HCT116 (cell line): ENCODE measurements at regions not wholly inside any gene's neighbourhood (a gene's known extent, or its start where the extent isn't known, plus 50 kb on each side); places are given as distances from the start of the nearest gene placed in this dataset.

ENCODE experiments used
- ATAC-seq: fragments of 200-7000 bp; cut with Tn5 transposase; 2 replicates; pipeline ENCODE4 v1.9.1; 2020; ENCODE audit warnings: mild to moderate bottlenecking, moderate library complexity
- BruUV-seq: library from RNA; stranded (reverse); fragments of 400-500 nt; replicated peaks from 2 replicates; lab custom pipeline; 2021; lab: Mats Ljungman, UMichigan
- CTCF ChIA-PET: fragments of 300-600 bp; sonication (Branson Sonifier 250); formaldehyde crosslinking; loops from one replicate; lab custom pipeline; 2021; ENCODE audit warnings: antibody characterized with exemption; lab: Charles Lee
- POLR2A ChIA-PET: fragments of 300-600, 350-600 bp; sonication (Branson Sonifier 250); formaldehyde crosslinking; loops from one replicate; lab custom pipeline; 2021; ENCODE audit warnings: antibody characterized with exemption; lab: Charles Lee
- RAD21 ChIA-PET, 2 experiments: fragments of 300-600 bp; sonication (Branson Sonifier 250); formaldehyde crosslinking; loops; one replicate each; lab custom pipeline; 2023; ENCODE audit warnings: low total read pairs in 2 of 2; ENCODE audit not compliant: uncharacterized antibody in 2 of 2, unreplicated experiment in 2 of 2, low non-redundant PET in 1 of 2; lab: Charles Lee
- DNase-seq: peaks from one replicate; pipeline ENCODE4 v3.0.0-alpha.2; 2010; ENCODE audit warnings: low read depth, low spot score
- H2AFZ ChIP-seq: fragments of 200-600 bp; shearing (Covaris generic), sonication (generic); 2 replicates; pipeline ENCODE4 v1.6.1; 2017; ENCODE audit warnings: low read depth, mixed run types, mixed read lengths, antibody characterized with exemption, low read length; ENCODE audit not compliant: poor library complexity, severe bottlenecking
- H3K27ac ChIP-seq: 2 replicates; pipeline ENCODE4 v1.5.1; 2012; ENCODE audit warnings: low read depth, low read length
- H3K27me3 ChIP-seq: fragments of 200-600 bp; sonication (generic); 2 replicates; pipeline ENCODE4 v1.6.1; 2016; ENCODE audit warnings: mixed run types, low read length, mixed read lengths; ENCODE audit not compliant: insufficient read depth
- H3K36me3 ChIP-seq, 2 experiments: fragments of 200-500 bp in 1 of 2; fragments of 200-600 bp in 1 of 2; sonication (Bioruptor generic) in 1 of 2; sonication (generic) in 1 of 2; 2 replicates each; pipeline versions ENCODE4 v1.5.1 to v1.6.1; 2014 to 2016; ENCODE audit warnings: low read length in 2 of 2, inconsistent platforms in 1 of 2, mixed read lengths in 1 of 2, mixed run types in 1 of 2; ENCODE audit not compliant: insufficient read depth in 2 of 2, control insufficient read depth in 1 of 2
- H3K4me1 ChIP-seq, 2 experiments: fragments of 200-600 bp in 1 of 2; sonication (generic) in 1 of 2; 2 replicates each; pipeline versions ENCODE4 v1.5.1 to v1.6.1; 2012 to 2017; ENCODE audit warnings: low read length in 2 of 2, inconsistent platforms in 1 of 2, mild to moderate bottlenecking in 1 of 2, mixed read lengths in 1 of 2, mixed run types in 1 of 2, moderate library complexity in 1 of 2; ENCODE audit not compliant: insufficient read depth in 2 of 2, control insufficient read depth in 1 of 2
- H3K4me2 ChIP-seq: fragments of 200-600 bp; sonication (generic); 2 replicates; pipeline ENCODE4 v1.6.1; 2017; ENCODE audit warnings: mixed run types, low read length, mixed read lengths
- H3K4me3 ChIP-seq, 2 experiments: fragments of 200-600 bp in 1 of 2; sonication (generic) in 1 of 2; replicated peaks in 1 of 2; 2 replicates each; pipeline ENCODE4 v1.5.1; 2011 to 2016; ENCODE audit warnings: low read length in 2 of 2, control low read depth in 1 of 2, low read depth in 1 of 2, mild to moderate bottlenecking in 1 of 2, mixed read lengths in 1 of 2, mixed run types in 1 of 2
- H3K79me2 ChIP-seq: fragments of 200-600 bp; sonication (generic); 2 replicates; pipeline ENCODE4 v1.6.1; 2017; ENCODE audit warnings: mild to moderate bottlenecking, mixed run types, low read length, moderate library complexity, mixed read lengths; ENCODE audit not compliant: insufficient read depth
- H3K9ac ChIP-seq: fragments of 200-600 bp; sonication (generic); 2 replicates; pipeline ENCODE4 v1.6.1; 2016; ENCODE audit warnings: low read length, mixed read lengths
- H3K9me2 ChIP-seq: fragments of 200-600 bp; sonication (generic), shearing (Covaris generic); 2 replicates; pipeline ENCODE4 v1.6.1; 2017; ENCODE audit warnings: mixed run types, mild to moderate bottlenecking, moderate library complexity; ENCODE audit not compliant: insufficient read depth
- H3K9me3 ChIP-seq, 2 experiments: fragments of 200-500 bp in 1 of 2; fragments of 200-600 bp in 1 of 2; sonication (Bioruptor generic) in 1 of 2; sonication (generic) in 1 of 2; 2 replicates each; pipeline ENCODE4 v1.6.1; 2014 to 2017; ENCODE audit warnings: low read length in 2 of 2, mixed read lengths in 2 of 2, inconsistent platforms in 1 of 2, low read depth in 1 of 2, mild to moderate bottlenecking in 1 of 2, mixed run types in 1 of 2, moderate library complexity in 1 of 2; ENCODE audit not compliant: control insufficient read depth in 1 of 2, insufficient read depth in 1 of 2
- H4K20me1 ChIP-seq: fragments of 200-600 bp; sonication (generic), shearing (Covaris generic); 2 replicates; pipeline ENCODE4 v1.6.1; 2017; ENCODE audit warnings: mixed run types, mild to moderate bottlenecking, moderate library complexity; ENCODE audit not compliant: insufficient read depth
- CBX3 ChIP-seq: IDR thresholded peaks from 2 replicates; pipeline ENCODE4 v1.6.1; 2012; ENCODE audit warnings: low read depth
- POLR2A ChIP-seq: IDR thresholded peaks from 2 replicates; pipeline ENCODE4 v1.7.0; 2011; ENCODE audit warnings: borderline replicate concordance; ENCODE audit not compliant: insufficient read depth, insufficient read length; ENCODE audit errors: extremely low read depth
- POLR2AphosphoS5 ChIP-seq: IDR thresholded peaks from 2 replicates; pipeline ENCODE4 v1.6.1; 2011; ENCODE audit warnings: mild to moderate bottlenecking, low read depth, low read length, moderate library complexity
- RAD21 ChIP-seq: IDR thresholded peaks from 2 replicates; pipeline ENCODE4 v1.6.1; 2012; ENCODE audit warnings: low read depth, mild to moderate bottlenecking
- SIN3A ChIP-seq: IDR thresholded peaks from 2 replicates; pipeline ENCODE4 v1.6.1; 2012; ENCODE audit warnings: low read depth
- SP1 ChIP-seq: IDR thresholded peaks from 2 replicates; pipeline ENCODE4 v1.6.1; 2012; ENCODE audit warnings: low read depth
- SRF ChIP-seq: IDR thresholded peaks from 2 replicates; pipeline ENCODE4 v1.6.1; 2012; ENCODE audit warnings: low read depth
- TCF7L2 ChIP-seq: IDR thresholded peaks from 2 replicates; pipeline ENCODE4 v1.7.0; 2011; ENCODE audit warnings: borderline replicate concordance, inconsistent platforms; ENCODE audit not compliant: insufficient read depth, insufficient read length; ENCODE audit errors: extremely low read depth
- YY1 ChIP-seq: IDR thresholded peaks from 2 replicates; pipeline ENCODE4 v1.6.1; 2011; ENCODE audit warnings: low read length, low read depth, moderate library complexity, mild to moderate bottlenecking; ENCODE audit not compliant: insufficient replicate concordance; ENCODE audit errors: extremely low read depth
- ZBTB33 ChIP-seq: IDR thresholded peaks from 2 replicates; pipeline ENCODE4 v1.6.1; 2011; ENCODE audit warnings: mild to moderate bottlenecking, low read length, moderate library complexity; ENCODE audit not compliant: insufficient replicate concordance; ENCODE audit errors: extremely low read depth
- ZNF274 ChIP-seq: fragments of 200-500 bp; sonication (Bioruptor generic); IDR thresholded peaks from 2 replicates; pipeline ENCODE4 v1.6.1; 2014; ENCODE audit warnings: mild to moderate bottlenecking, low read depth, low read length, inconsistent platforms
- intact Hi-C: fragments of 100-400 bp; cut with micrococcal nuclease; formaldehyde crosslinking; loops from 2 replicates; pipeline ENCODE4 v1.10.0; 2022

- POLR2A ChIA-PET = no interaction called here
- no TSS peak for BruUV-seq
- Histone ChIP-seq H3K9me2 (no peaks in the 10 kb centered on the region), H3K9me3 (no peaks in the 10 kb centered on the region), H3K27ac (no peak overlapping the region), H3K4me2 (no peak overlapping the region), H3K36me3 (no peaks in the 10 kb centered on the region), H3K27me3 (no peaks in the 10 kb centered on the region), H3K4me3 (no peak overlapping the region), H3K4me1 (no peaks in the 10 kb centered on the region), H4K20me1 (no peaks in the 10 kb centered on the region), H3K79me2 (no peaks in the 10 kb centered on the region), H3K9ac (no peak overlapping the region), H2AFZ (no peak overlapping the region)
- CTCF ChIA-PET = no interaction called here
- TF ChIP-seq SP1 (no peak), POLR2A (no peak), SRF (no peak), TCF7L2 (no peak), ZNF274 (no peak), SIN3A (no peak), RAD21 (no peak), POLR2AphosphoS5 (no peak), CBX3 (no peak), ZBTB33 (no peak), YY1 (no peak)
- DNase-seq (no peak), ATAC-seq (no peak)
- intact Hi-C loops = no loop called here
- RAD21 ChIA-PET = no interaction called here
Observed at GRCh38 chr1:228969953-228970800, 234.9 kb downstream of the RHOU start.
